K562 (cell line): ENCODE measurements at regions not wholly inside any gene's neighbourhood (a gene's known extent, or its start where the extent isn't known, plus 50 kb on each side); places are given as distances from the start of the nearest gene placed in this dataset.

Experiments
- CHCHD3 ChIP-seq: fragments of 250-450 bp; sonication (Bioruptor Pico); IDR thresholded peaks from 2 replicates; pipeline ENCODE4 v2.1.2; 2022; ENCODE audit warnings: mild to moderate bottlenecking
- HOXB6 ChIP-seq: fragments of 250-450 bp; sonication (Bioruptor Pico); IDR thresholded peaks from 2 replicates; pipeline ENCODE4 v1.5.1; 2022; ENCODE audit warnings: mild to moderate bottlenecking, borderline replicate concordance
- SNRNP70 ChIP-seq: fragments of 200-400 bp; formaldehyde crosslinking; optimal IDR thresholded peaks from 2 replicates; pipeline ENCODE3; 2017; ENCODE audit warnings: low read depth, low read length
- ZNF3 ChIP-seq: fragments of 250-450 bp; sonication (Bioruptor Pico); IDR thresholded peaks from 2 replicates; pipeline ENCODE4 v1.5.0; 2021; ENCODE audit warnings: mild to moderate bottlenecking, moderate library complexity
- TF ChIP-seq, protein P1 (sequence below): sonication (generic); formaldehyde crosslinking; IDR thresholded peaks from 2 replicates; pipeline ENCODE4 v1.8.0; 2023; ENCODE audit warnings: missing genetic modification reagents, mild to moderate bottlenecking, borderline replicate concordance
- TF ChIP-seq, protein P2 (sequence below): fragments of 450-650 bp; formaldehyde crosslinking; conservative IDR thresholded peaks from 2 replicates; pipeline ENCODE4 v1.4.0; 2022; ENCODE audit warnings: mild to moderate bottlenecking, missing genetic modification characterization

- TF ChIP-seq, protein P1, sequence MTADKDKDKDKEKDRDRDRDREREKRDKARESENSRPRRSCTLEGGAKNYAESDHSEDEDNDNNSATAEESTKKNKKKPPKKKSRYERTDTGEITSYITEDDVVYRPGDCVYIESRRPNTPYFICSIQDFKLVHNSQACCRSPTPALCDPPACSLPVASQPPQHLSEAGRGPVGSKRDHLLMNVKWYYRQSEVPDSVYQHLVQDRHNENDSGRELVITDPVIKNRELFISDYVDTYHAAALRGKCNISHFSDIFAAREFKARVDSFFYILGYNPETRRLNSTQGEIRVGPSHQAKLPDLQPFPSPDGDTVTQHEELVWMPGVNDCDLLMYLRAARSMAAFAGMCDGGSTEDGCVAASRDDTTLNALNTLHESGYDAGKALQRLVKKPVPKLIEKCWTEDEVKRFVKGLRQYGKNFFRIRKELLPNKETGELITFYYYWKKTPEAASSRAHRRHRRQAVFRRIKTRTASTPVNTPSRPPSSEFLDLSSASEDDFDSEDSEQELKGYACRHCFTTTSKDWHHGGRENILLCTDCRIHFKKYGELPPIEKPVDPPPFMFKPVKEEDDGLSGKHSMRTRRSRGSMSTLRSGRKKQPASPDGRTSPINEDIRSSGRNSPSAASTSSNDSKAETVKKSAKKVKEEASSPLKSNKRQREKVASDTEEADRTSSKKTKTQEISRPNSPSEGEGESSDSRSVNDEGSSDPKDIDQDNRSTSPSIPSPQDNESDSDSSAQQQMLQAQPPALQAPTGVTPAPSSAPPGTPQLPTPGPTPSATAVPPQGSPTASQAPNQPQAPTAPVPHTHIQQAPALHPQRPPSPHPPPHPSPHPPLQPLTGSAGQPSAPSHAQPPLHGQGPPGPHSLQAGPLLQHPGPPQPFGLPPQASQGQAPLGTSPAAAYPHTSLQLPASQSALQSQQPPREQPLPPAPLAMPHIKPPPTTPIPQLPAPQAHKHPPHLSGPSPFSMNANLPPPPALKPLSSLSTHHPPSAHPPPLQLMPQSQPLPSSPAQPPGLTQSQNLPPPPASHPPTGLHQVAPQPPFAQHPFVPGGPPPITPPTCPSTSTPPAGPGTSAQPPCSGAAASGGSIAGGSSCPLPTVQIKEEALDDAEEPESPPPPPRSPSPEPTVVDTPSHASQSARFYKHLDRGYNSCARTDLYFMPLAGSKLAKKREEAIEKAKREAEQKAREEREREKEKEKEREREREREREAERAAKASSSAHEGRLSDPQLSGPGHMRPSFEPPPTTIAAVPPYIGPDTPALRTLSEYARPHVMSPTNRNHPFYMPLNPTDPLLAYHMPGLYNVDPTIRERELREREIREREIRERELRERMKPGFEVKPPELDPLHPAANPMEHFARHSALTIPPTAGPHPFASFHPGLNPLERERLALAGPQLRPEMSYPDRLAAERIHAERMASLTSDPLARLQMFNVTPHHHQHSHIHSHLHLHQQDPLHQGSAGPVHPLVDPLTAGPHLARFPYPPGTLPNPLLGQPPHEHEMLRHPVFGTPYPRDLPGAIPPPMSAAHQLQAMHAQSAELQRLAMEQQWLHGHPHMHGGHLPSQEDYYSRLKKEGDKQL (CRISPR knock-in tag): no peak
- TF ChIP-seq, protein P2, sequence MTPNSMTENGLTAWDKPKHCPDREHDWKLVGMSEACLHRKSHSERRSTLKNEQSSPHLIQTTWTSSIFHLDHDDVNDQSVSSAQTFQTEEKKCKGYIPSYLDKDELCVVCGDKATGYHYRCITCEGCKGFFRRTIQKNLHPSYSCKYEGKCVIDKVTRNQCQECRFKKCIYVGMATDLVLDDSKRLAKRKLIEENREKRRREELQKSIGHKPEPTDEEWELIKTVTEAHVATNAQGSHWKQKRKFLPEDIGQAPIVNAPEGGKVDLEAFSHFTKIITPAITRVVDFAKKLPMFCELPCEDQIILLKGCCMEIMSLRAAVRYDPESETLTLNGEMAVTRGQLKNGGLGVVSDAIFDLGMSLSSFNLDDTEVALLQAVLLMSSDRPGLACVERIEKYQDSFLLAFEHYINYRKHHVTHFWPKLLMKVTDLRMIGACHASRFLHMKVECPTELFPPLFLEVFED: no peak
- TF ChIP-seq CHCHD3 (CRISPR knock-in tag) (no peak), HOXB6 (CRISPR knock-in tag) (no peak), ZNF3 (CRISPR knock-in tag) (no peak), SNRNP70 (no peak)
Measured at GRCh38 chr11:130772266-130773227, 143.7 kb downstream of the SNX19 start (continued).
